GM18517 (cell line): ENCODE measurements at regions not wholly inside any gene's neighbourhood (a gene's known extent, or its start where the extent isn't known, plus 50 kb on each side); places are given as distances from the start of the nearest gene placed in this dataset.

Experiments
- ATAC-seq: cut with Tn5 transposase; IDR thresholded peaks from one replicate; pipeline ENCODE4 v1.9.1; 2021; ENCODE audit warnings: mild to moderate bottlenecking, moderate library complexity; ENCODE audit not compliant: unreplicated experiment

DNA sequence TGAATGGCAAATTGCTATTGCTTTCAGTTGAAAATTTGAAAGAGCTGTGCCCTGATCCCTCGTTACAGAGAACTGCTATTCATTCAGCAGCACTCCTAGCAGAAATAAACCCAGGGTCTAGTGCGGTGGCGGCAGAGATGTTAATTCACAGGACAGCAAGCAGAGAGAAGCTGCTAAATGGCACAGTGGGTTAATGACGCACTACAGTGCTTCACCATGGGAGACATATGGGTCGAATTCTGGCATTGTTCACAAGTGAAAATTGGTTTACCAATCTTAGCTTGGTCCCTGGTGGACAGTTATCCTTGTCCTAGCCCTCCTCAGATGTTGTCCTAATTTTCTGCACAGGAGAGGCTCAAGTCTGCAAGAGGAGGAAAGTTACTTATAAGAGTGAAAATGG lies 807.4 kb downstream of the TLE1 start:
- ATAC-seq: no peak

DNA sequence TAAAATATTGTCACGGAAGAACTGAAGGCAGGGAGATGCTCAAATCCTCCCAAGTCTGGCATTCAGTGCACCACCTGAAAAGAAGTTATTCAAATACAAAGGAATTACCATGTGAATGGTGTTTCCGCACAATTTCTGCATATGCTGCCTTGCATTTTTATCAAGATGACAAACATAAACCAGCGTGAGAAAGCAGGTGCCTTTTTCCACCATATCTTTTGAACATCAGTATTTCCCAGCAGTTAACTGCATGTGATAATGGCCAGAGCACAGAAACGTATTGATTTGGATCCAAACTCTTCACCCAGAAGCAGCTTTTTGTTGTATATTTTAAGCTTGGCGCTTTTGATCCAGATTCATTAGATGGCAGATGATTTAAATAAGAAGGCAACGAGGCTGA lies 808.0 kb downstream of the TLE1 start:
- no peak for ATAC-seq

DNA sequence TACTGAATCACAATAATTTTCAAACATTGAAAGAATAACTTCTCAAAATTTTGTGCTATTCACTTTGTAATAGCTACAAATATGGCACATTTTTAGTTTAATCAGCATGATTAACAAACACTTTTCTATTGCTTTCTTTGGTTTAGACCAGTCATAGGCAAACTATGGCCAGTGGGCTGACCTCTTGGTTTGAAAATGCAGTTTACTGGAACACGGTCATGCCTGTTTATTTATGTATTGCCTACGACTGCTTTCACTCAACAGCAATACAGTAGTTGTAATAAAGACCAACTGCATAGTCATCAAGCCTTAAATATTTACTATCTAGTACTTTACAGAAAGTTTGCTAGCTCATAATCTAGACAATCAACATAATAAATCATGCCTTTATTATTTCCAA lies 810.8 kb downstream of the TLE1 start:
- ATAC-seq: no peak

DNA sequence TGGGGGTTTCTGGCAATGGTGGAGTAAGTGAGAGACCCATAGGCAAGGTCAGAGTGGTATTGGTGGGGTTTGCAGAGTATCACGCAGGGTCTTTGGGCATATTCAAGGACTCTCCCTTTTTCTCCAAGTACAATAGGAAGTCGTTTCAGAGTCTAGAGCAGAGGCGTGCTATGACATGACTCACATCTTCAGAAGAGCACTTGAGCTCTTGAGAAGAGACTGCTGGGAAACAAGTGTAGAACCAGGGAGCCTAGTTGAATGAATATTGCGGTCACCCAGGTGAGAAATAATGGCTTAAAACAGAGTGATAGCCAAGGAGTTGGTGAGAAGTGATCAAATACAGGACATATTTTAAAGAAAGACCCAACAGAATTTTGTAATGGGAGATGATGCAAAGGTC lies 813.4 kb downstream of the TLE1 start:
- ATAC-seq: no peak

DNA sequence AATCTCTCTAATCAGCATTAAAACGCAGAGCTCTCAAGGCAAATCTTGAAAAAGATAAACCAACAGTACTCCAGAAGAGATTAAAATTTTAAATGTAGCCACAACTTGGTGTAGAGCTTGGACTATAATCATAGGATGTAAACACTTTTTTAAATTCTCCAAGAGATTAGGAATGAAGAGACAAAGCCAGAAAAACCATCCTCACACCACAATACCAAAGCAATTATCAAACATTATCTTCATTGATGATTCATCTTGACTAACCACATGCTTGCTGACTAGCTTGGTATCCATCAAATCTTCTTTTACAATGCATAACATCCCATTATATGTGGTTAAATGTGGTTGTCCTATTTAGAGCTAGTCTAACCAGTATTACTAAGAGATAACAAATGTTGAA lies 815.1 kb downstream of the TLE1 start:
- ATAC-seq: no peak

DNA sequence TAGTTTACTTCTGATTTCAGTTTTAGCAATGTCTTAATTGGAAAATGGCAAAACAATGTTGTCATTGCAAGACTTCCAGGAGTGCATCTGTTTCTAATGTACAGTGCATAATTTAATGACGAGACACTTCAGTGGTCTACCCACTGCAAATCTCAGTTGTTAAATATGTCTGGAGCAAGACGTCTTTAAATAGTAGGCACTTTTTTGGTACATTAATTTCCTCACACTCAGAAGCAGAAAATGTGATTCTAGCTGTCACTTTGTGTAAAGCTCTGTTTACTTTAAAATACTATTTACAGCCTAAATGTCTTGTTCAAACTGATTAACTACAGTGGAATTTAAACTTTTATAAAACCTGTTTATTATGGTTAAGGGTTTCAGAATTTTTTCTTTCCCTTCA lies 815.5 kb downstream of the TLE1 start:
- ATAC-seq: no peak

DNA sequence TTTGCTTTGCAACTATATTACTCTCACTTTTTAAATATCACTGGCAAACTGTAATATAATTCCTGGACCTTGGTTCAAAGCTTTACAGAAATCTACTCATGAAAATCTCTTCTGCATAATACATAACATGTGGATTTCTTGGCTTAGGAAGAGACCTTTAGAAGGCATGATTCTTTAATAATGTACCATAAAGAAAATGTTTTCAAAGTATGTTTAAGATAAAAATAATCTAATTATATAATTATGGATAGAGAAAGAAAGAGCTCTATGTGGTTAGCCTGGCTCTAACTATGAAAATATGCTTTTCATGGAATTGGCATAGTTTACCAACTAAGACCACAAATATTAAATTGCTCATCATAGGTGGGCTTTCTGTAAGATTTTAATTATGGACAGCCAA lies 817.8 kb downstream of the TLE1 start:
- no peak for ATAC-seq

DNA sequence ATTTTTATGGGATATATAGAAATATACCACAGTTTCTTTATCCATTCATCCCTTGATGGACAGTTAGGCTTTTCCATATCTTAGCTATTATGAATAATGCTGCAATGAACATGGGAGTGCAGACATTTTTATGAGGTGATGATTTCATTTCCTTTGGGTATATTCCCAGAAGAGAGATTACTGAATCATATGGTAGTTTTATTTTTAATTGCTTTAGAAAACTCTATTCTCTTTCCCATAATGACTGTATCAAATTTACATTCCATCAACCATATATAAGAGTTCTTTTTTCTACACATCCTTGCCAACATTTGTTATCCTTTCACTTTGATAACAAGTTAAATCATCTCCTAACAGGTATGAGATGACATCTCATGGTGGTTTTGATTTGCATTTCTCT lies 821.6 kb downstream of the TLE1 start:
- ATAC-seq: no peak

DNA sequence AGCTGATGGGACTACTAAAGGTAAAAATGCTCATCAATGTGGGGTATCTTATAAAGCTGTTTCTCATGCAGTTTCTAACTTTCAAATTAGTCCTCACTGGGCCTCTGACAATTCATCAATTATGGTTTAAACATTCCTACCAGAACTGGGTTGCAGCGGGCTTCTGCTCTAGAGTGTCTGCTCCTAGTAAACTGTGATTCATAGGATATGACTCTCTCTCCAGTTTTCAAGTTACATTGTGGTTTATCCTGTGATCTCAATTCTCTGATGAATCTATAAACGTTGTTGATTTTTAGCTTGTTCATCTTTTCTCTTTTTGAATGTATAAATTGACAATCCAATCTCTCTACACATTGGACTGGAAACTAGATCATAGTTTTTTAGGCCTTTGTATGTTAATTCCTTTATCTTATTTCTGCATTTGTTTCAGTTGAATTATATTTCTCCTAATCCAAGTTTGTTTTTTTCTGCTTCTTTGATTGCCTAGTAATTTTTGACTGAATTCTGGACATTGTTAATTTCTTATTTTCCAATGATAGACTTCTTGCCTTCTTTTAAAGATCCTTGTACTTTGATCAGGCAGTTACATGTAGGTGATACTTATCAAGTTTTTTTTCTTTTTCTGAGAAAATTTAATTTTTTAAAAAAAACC lies 822.6 kb downstream of the TLE1 start:
- ATAC-seq: no peak

DNA sequence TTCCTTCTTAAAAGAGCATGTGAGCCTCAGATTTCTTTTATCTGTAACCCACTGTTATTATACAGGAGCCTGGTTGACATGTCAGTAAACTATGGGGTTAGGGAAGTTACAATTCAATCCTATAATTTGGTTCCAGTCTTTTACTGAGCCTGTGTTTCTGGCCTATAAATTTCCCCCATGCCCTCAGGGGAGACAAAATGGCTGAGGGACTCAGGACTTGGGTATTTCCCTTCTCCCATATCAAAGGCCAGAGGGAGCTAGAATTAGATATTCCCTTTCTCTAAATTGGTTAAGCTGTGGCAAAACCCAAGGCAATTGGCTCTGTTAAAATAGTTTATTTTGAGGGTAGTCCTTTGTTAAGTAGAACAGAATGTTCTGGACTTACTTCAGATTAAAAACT lies 823.2 kb downstream of the TLE1 start:
- ATAC-seq: no peak

DNA sequence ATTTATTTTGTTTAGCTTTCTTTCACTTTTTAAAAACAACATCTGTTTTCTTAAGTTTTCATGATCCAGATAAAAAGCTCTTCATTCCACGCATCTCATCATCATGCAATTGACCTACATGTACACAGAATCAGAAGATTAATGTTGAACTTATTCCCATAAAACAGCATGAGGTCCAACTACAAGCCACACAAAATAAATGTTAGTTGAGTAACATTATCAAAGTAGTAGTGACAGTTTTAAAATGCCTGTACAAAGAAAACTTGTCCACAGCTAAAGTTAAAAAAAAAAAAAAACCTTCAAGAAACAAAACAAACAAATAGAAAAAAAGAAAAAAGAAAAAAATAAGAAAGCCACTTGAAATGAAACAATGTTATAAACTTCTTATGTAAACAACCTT lies 846.3 kb downstream of the TLE1 start:
- no peak for ATAC-seq

DNA sequence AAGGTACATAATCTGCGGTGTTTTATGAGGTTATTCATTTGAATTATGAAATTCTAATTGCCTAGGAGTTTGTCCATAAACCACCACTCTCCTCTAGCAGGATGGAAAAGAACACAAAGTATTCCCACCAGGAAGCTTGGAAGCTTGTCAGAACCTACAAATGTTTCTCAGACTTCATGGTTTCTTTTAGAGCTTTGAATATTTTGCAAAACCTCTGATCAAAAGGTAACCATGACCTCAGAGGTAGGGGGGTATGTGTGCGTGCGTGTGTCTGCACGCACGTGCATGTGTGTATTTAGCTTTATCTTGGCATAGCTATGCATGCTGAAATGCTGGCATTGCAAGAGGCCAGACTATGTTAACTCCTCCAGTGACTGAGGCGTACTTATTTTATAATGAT lies 847.0 kb downstream of the TLE1 start:
- ATAC-seq: no peak

DNA sequence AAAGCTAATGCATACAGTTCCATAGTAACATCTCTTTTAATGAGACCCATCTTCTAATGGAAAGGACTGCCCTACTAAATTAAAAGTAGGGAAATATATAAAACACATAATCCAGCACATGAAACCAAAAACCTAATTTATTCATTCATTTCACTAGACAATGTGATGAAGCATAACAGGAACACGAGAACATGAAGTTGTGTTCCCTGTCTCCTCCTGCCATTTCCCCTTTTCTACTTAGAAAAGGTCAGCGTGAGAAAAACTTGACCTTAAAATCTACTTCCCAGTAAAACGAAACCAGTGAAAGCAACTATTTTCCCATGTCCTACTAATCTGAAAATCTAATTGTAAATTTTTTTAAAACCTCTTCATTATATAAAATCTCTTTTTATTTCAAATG lies 847.5 kb downstream of the TLE1 start:
- no peak for ATAC-seq

DNA sequence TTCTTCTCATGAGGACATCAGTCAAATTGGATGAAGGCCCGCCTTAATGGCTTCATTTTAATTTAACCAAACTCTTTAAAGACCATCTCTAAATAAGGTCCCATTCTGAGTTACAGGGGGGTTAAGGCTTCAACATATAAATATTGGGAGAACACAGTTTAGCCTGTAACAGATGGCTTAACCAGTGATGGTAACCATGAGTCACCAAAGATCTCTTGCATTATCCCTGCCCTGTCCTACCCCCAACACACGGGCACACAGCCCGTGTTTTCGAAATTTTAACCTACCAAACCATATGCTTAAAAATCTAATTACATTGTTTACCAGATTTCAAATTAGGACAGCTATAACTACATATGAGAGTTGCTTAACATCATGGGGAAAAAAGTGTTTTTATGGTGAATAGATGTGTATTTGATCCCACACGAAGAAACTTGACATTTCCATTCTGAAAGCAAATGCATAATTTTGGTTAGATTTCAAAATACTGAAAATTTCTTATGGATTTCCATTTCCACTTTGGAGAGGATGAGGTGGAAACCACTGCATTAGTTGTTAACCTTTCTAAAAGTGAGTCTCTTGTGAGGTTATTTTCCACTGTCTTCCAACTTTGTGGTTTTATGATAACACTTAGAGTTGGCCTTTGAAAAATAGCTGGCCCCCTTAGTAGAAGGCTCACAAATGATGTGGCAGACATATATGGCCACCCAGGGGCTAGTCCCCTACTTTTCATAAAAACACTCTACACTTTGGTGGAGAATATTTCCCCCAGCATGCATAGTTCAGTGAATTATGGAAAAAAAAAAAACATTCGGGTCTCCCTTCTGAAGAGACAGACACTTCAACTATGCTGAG lies 849.3 kb downstream of the TLE1 start:
- ATAC-seq: no peak

DNA sequence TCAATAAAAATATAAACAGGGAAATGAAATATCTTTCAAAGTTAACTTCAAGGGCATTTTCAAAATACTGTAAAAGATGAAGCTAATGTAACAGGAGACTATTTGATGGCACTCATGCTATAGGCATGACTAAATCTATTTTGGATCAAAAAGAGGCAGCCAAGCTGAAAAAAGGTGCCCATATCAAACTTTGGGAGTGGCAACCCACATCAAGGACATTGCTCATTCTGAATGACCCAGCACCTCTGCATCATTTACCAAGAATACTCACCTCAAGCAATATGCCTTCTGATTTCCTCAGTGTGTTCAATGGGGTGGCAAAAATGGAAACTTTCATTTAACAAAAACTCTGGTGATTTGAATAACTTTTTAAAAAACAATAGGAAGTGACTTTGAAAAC lies 853.3 kb downstream of the TLE1 start:
- ATAC-seq: no peak

DNA sequence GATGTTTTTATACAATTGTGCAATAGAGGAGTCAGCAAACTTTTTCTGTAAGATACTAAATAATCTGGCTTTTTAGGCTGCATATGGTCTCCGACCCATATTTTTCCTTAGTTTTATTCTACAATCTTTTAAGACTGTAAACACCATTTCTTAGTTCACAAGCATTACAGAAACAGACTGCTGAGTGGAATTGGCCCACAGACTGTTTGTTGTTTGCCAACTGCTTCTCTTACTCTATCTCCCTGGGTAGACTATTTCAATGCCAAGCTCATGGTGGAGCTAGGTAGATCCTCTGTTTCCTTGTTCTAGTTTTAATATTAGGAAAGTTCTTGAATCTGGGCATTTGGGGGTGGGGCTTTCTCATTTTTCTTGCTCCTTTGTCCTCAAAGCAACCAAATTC lies 857.6 kb downstream of the TLE1 start:
- ATAC-seq: no peak

DNA sequence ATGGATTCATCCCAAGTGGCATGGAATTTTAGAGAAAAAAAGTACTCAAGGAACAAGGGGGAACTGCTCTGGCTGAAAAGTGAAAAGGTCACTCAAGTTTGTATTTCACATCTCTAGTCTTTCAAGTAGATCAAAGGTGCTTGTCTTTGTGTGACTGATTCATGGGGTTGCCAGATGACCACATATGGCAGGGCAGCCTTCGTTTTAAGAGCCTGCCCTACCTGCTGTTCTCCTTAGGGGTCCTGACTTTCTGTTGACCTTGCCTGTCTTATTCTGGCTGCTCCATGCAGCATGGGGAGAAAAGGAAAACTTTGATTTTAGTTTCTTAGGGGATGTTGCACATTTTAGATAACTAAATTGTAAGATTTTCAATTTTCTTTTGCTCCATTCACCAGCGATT lies 877.7 kb downstream of the TLE1 start:
- ATAC-seq: no peak

DNA sequence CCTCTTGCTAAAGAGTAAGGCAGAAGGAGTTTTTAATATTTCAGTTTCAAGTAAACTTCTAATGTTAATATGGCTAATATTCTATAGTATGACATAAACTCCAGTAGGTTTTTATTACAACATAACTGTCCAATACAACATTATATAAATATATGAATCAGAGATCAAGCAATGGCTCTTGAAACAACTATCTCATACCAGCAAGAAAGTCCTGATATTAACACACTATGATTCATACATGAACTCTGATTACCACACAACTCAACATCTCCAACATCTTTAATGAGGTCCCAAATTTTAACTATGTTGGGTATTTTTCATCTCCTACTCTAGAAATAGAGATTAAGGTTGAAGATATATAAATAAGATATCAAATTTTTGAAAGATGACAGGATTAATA lies 878.3 kb downstream of the TLE1 start:
- no peak for ATAC-seq

DNA sequence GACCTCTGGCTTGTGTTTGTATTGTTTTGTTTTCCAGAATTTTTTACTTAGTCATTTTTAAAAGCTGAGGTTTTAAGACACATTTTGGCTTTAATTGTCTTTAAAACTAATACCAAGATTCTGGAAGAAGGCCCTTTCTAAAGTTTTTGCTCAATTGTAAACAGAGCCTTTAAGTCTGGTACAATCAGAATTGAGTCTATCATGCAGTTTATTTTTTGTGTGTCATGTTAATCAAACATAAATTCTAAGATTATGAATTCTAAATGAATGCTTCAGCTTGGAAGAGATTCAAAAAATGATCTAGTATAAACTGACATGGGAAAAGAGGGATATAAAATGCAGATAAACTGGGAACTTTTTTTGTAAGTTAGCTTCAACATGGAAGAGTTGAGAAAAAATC lies 882.7 kb downstream of the TLE1 start:
- no peak for ATAC-seq

DNA sequence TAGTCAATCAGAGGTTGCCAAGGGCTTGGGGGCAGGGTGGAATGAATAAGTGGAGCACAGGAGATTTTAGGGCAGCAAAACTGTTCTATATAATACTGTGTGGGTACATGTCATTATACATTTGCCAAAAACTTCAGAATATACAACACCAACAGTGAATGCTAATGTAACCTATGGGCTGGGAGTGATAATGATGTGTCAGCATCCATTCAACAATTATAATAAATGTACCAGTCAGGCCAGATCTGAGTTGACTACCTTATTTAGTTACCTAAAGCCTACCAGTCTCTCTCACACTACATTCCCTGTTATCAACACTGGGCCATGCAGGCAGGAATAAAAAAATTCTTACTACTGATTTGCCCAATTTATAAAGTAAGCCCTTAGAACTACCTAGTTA lies 884.5 kb downstream of the TLE1 start:
- no peak for ATAC-seq

DNA sequence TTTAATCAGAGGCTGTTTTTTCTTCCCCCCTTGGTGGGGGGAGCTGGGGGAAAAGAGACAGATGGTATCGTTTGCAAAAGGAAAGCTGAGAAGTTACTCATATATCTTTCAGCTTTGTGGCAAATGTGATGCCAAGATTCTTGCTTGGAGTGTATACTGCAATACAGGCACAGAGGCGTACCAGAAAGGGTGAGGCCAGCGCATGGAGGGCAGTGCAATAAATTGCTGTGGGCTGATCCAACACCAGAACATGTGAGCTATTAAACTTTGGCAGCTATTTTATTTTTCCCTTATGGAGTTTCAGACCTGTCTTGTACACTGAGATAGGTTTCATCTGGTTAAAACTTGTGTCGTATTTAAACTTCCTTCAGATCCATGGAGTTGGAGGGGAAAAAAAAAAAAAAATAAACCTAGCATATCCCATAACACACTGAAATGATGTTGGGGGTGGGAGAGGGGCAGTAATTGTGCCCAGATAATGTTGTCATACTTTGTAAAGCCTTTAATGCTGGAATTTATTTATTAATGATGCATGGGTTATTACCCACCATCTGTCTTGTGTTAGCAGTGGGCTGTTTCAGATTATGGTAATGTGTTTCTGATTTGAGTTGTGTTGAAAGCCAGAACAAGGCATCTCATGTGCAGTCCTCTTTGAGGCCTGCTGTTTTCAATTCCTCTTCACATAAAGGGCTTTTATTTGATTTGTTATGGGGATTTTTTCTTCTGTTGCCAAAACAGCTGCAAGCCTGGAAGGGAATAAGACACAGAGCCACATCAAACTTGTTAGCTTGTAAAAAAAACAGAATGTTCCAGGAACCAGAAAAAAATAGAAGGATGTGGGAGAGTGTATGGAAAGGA lies 891.3 kb downstream of the TLE1 start:
- ATAC-seq: no peak
